ENCODE measurements at regions not wholly inside any gene's neighbourhood (a gene's known extent, or its start where the extent isn't known, plus 50 kb on each side); places are given as distances from the start of the nearest gene placed in this dataset.

GRCh38 chr1:30472526-30472925 lies 250.9 kb downstream of the MATN1 start:
- TF ChIP-seq CTCF (IDR thresholded peaks at IDR 0.05; ENCODE audit: unreplicated experiment): no peak
- H3K27me3 Mint-ChIP-seq (ENCODE audit: unreplicated experiment): peaks cover 7% of the 10 kb centered on the region
- H3K27ac Mint-ChIP-seq (ENCODE audit: unreplicated experiment): no peak overlapping the region
- H3K9me3 Mint-ChIP-seq (ENCODE audit: unreplicated experiment): peaks cover 4% of the 10 kb centered on the region
- DNase-seq (ENCODE audit: low spot score): no peak
- peaks cover 4% of the 10 kb centered on the region for H3K4me1 Mint-ChIP-seq (ENCODE audit: unreplicated experiment)
- H3K4me3 Mint-ChIP-seq (ENCODE audit: unreplicated experiment): no peak overlapping the region
- H3K36me3 Mint-ChIP-seq (ENCODE audit: low read depth, unreplicated experiment): no peaks in the 10 kb centered on the region

GRCh38 chr1:30472009-30472408 lies 251.4 kb downstream of the MATN1 start:
- DNase-seq (ENCODE audit: low spot score): no peak

GRCh38 chr1:30471307-30471706 lies 252.1 kb downstream of the MATN1 start:
- DNase-seq (ENCODE audit: low spot score): no peak
- TF ChIP-seq CTCF (IDR thresholded peaks at IDR 0.05; ENCODE audit: unreplicated experiment): no peak
- peaks cover 7% of the 10 kb centered on the region for H3K27me3 Mint-ChIP-seq (ENCODE audit: unreplicated experiment)
- H3K9me3 Mint-ChIP-seq (ENCODE audit: unreplicated experiment): no peaks in the 10 kb centered on the region
- no peak overlapping the region for H3K4me3 Mint-ChIP-seq (ENCODE audit: unreplicated experiment)
- H3K36me3 Mint-ChIP-seq (ENCODE audit: low read depth, unreplicated experiment): no peaks in the 10 kb centered on the region
- H3K4me1 Mint-ChIP-seq (ENCODE audit: unreplicated experiment): peaks cover 4% of the 10 kb centered on the region
- no peak overlapping the region for H3K27ac Mint-ChIP-seq (ENCODE audit: unreplicated experiment)

More at GRCh38 chr1:30472009-30472408, 251.4 kb downstream of the MATN1 start:
- H3K4me3 Mint-ChIP-seq (ENCODE audit: unreplicated experiment): no peak overlapping the region
- H3K27ac Mint-ChIP-seq (ENCODE audit: unreplicated experiment): no peak overlapping the region
- TF ChIP-seq CTCF (IDR thresholded peaks at IDR 0.05; ENCODE audit: unreplicated experiment): no peak
- no peaks in the 10 kb centered on the region for H3K36me3 Mint-ChIP-seq (ENCODE audit: low read depth, unreplicated experiment)
- H3K4me1 Mint-ChIP-seq (ENCODE audit: unreplicated experiment): peaks cover 4% of the 10 kb centered on the region
- H3K9me3 Mint-ChIP-seq (ENCODE audit: unreplicated experiment): no peaks in the 10 kb centered on the region
- peaks cover 7% of the 10 kb centered on the region for H3K27me3 Mint-ChIP-seq (ENCODE audit: unreplicated experiment)

GRCh38 chr1:30469426-30469825 lies 254.0 kb downstream of the MATN1 start:
- Mint-ChIP-seq H3K4me1 (ENCODE audit: unreplicated experiment) (peaks cover 4% of the 10 kb centered on the region), H3K36me3 (ENCODE audit: low read depth, unreplicated experiment) (no peaks in the 10 kb centered on the region), H3K4me3 (ENCODE audit: unreplicated experiment) (no peak overlapping the region), H3K27ac (ENCODE audit: unreplicated experiment) (no peak overlapping the region), H3K9me3 (ENCODE audit: unreplicated experiment) (no peaks in the 10 kb centered on the region), H3K27me3 (ENCODE audit: unreplicated experiment) (peaks cover 7% of the 10 kb centered on the region)
- no peak for DNase-seq (ENCODE audit: low spot score)
- no peak for TF ChIP-seq CTCF (IDR thresholded peaks at IDR 0.05; ENCODE audit: unreplicated experiment)

- no peak for TF ChIP-seq CTCF (IDR thresholded peaks at IDR 0.05; ENCODE audit: unreplicated experiment)
- H3K27me3 Mint-ChIP-seq (ENCODE audit: unreplicated experiment): peaks cover 6% of the 10 kb centered on the region
- H3K4me1 Mint-ChIP-seq (ENCODE audit: unreplicated experiment): no peaks in the 10 kb centered on the region
- H3K27ac Mint-ChIP-seq (ENCODE audit: unreplicated experiment): no peak overlapping the region
- H3K9me3 Mint-ChIP-seq (ENCODE audit: unreplicated experiment): no peaks in the 10 kb centered on the region
- no peak overlapping the region for H3K4me3 Mint-ChIP-seq (ENCODE audit: unreplicated experiment)
- DNase-seq (ENCODE audit: low spot score): no peak
- H3K36me3 Mint-ChIP-seq (ENCODE audit: low read depth, unreplicated experiment): no peaks in the 10 kb centered on the region
These were observed 256.3 kb downstream of the MATN1 start for GRCh38 chr1:30467101-30467500.

Data from endothelial cell (in vitro differentiated cells).